ENCODE measurements at regions not wholly inside any gene's neighbourhood (a gene's known extent, or its start where the extent isn't known, plus 50 kb on each side); places are given as distances from the start of the nearest gene placed in this dataset.

- Histone ChIP-seq H3K9me3 (replicated peaks; ENCODE audit: control insufficient read depth, insufficient read depth, low read length) (no peaks in the 10 kb centered on the region), H3K27ac (ENCODE audit: control insufficient read depth, insufficient read depth) (no peak overlapping the region), H3K27me3 (replicated peaks in 1 of 2; ENCODE audit: control insufficient read depth in 2 of 2, insufficient read depth in 2 of 2, low read length in 1 of 2) (no peaks in the 10 kb centered on the region), H3K4me3 (no peak overlapping the region), H3K79me2 (ENCODE audit: control insufficient read depth, insufficient read depth, low read length) (no peaks in the 10 kb centered on the region), H4K20me1 (ENCODE audit: control insufficient read depth, insufficient read depth) (no peaks in the 10 kb centered on the region), H3K4me1 (ENCODE audit: control insufficient read depth, insufficient read depth, low read length) (no peaks in the 10 kb centered on the region), H3K4me2 (ENCODE audit: control insufficient read depth, insufficient read depth) (no peak overlapping the region), H2AFZ (ENCODE audit: control insufficient read depth, low read depth, low read length) (no peak overlapping the region), H3K36me3 (ENCODE audit: control insufficient read depth in 2 of 2, insufficient read depth in 2 of 2, low read length in 1 of 2) (no peaks in the 10 kb centered on the region), H3K9ac (ENCODE audit: control insufficient read depth, insufficient read depth, low read length) (no peak overlapping the region)
- ATAC-seq (no peak), FAIRE-seq (no peak), DNase-seq (ENCODE audit: low read depth, low spot score) (no peak)
- ChIA-PET POLR2A (no interaction called here), CTCF (no interaction called here), RAD21 (ENCODE audit: unreplicated experiment) (no interaction called here), SMC1A (ENCODE audit: uncharacterized antibody, unreplicated experiment) (no interaction called here)
- BruUV-seq (replicated peaks), result no TSS peak
- TF ChIP-seq MTA2 (IDR thresholded peaks at IDR 0.05; ENCODE audit: low read depth), result no peak
- no peak for TF ChIP-seq SREBF2 (IDR thresholded peaks at IDR 0.05; ENCODE audit: low read length)
- no peak for TF ChIP-seq RBBP5 (conservative IDR thresholded peaks at IDR 0.05)
- 0% methylated on average over 1 of the region's 1 CpG for WGBS (ENCODE audit: insufficient coverage, insufficient replicate concordance, low lambda C conversion rate, missing lambda C conversion rate)
- in situ Hi-C loops (cut with MboI) (no loop called here), intact Hi-C loops (cut with micrococcal nuclease; ENCODE audit: unreplicated experiment) (no loop called here)
Measured at GRCh38 chr3:162435750-162436149, 939.1 kb downstream of the OTOL1 start.

DNA sequence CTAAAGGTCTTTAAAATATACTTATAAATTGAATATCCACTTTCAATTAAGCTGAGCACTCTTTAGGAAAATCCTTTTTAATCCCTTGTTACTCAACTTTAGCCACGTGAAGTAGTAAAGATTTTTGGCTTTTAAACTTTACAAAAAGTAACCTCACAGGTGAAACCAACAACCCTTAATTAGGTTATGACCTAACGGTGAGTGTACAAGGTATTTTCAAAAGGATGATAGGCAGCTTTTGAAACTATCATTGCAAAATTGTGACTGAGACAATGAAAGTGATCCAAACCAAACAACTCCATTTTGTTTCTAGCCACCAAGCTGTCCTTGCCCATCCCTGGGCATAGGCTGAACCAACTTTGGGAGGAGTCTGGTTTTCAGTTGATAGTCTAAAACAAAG lies 940.2 kb downstream of the OTOL1 start:
- Histone ChIP-seq H3K4me2 (ENCODE audit: control insufficient read depth, insufficient read depth) (no peak overlapping the region), H3K9me3 (replicated peaks; ENCODE audit: control insufficient read depth, insufficient read depth, low read length) (no peaks in the 10 kb centered on the region), H4K20me1 (ENCODE audit: control insufficient read depth, insufficient read depth) (no peaks in the 10 kb centered on the region), H3K27me3 (replicated peaks in 1 of 2; ENCODE audit: control insufficient read depth in 2 of 2, insufficient read depth in 2 of 2, low read length in 1 of 2) (no peaks in the 10 kb centered on the region), H3K36me3 (ENCODE audit: control insufficient read depth in 2 of 2, insufficient read depth in 2 of 2, low read length in 1 of 2) (no peaks in the 10 kb centered on the region), H3K27ac (ENCODE audit: control insufficient read depth, insufficient read depth) (no peak overlapping the region), H3K4me1 (ENCODE audit: control insufficient read depth, insufficient read depth, low read length) (no peaks in the 10 kb centered on the region), H2AFZ (ENCODE audit: control insufficient read depth, low read depth, low read length) (no peak overlapping the region), H3K79me2 (ENCODE audit: control insufficient read depth, insufficient read depth, low read length) (no peaks in the 10 kb centered on the region), H3K4me3 (no peak overlapping the region), H3K9ac (ENCODE audit: control insufficient read depth, insufficient read depth, low read length) (no peak overlapping the region)
- in situ Hi-C loops (cut with MboI), result no loop called here
- no peak for DNase-seq (ENCODE audit: low read depth, low spot score)
- no TSS peak for BruUV-seq (replicated peaks)
- ChIA-PET SMC1A (ENCODE audit: uncharacterized antibody, unreplicated experiment) (no interaction called here), POLR2A (interaction anchor here (0.6 kb wide), 1 partner anchor 13 kb away, joined by 4 read pairs; no protein-coding TSS in a partner anchor), CTCF (no interaction called here), RAD21 (ENCODE audit: unreplicated experiment) (no interaction called here)
- no peak for FAIRE-seq
- intact Hi-C loops (cut with micrococcal nuclease; ENCODE audit: unreplicated experiment), result no loop called here
- TF ChIP-seq, protein P1, sequence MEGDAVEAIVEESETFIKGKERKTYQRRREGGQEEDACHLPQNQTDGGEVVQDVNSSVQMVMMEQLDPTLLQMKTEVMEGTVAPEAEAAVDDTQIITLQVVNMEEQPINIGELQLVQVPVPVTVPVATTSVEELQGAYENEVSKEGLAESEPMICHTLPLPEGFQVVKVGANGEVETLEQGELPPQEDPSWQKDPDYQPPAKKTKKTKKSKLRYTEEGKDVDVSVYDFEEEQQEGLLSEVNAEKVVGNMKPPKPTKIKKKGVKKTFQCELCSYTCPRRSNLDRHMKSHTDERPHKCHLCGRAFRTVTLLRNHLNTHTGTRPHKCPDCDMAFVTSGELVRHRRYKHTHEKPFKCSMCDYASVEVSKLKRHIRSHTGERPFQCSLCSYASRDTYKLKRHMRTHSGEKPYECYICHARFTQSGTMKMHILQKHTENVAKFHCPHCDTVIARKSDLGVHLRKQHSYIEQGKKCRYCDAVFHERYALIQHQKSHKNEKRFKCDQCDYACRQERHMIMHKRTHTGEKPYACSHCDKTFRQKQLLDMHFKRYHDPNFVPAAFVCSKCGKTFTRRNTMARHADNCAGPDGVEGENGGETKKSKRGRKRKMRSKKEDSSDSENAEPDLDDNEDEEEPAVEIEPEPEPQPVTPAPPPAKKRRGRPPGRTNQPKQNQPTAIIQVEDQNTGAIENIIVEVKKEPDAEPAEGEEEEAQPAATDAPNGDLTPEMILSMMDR (IDR thresholded peaks at IDR 0.05 in 2 of 3, conservative IDR thresholded peaks at IDR 0.05 in 1 of 3; ENCODE audit: control insufficient read depth in 2 of 3, extremely low read depth in 1 of 3, insufficient read depth in 1 of 3, low read depth in 3 of 3, low read length in 3 of 3), result no peak
- ATAC-seq, result no peak
- WGBS (ENCODE audit: insufficient coverage, insufficient replicate concordance, low lambda C conversion rate, missing lambda C conversion rate), result 0% methylated on average over 2 of the region's 2 CpGs
